IMR-90 (cell line): ENCODE measurements at regions not wholly inside any gene's neighbourhood (a gene's known extent, or its start where the extent isn't known, plus 50 kb on each side); places are given as distances from the start of the nearest gene placed in this dataset.

ENCODE experiments used
- ATAC-seq: fragments of 200-7000 bp; cut with Tn5 transposase; 2 replicates; pipeline ENCODE4 v1.9.1; 2020; ENCODE audit warnings: low read depth, mild to moderate bottlenecking, moderate library complexity
- BruUV-seq: library from RNA; stranded (reverse); fragments of 400-500 nt; replicated peaks from 2 replicates; lab custom pipeline; 2021; lab: Mats Ljungman, UMichigan
- CTCF ChIA-PET: fragments of 300-600 bp; formaldehyde crosslinking; extraction: SDS; loops from one replicate; lab custom pipeline; 2021; ENCODE audit warnings: antibody characterized with exemption; lab: Yijun Ruan, JAX
- POLR2A ChIA-PET: fragments of 300-600 bp; sonication (Branson Sonifier 250); formaldehyde crosslinking; loops from one replicate; lab custom pipeline; 2022; ENCODE audit warnings: antibody characterized with exemption; ENCODE audit not compliant: unreplicated experiment; lab: Charles Lee
- DNase-seq: peaks from one replicate; pipeline ENCODE4 v3.0.0; 2013
- H2AFZ ChIP-seq: replicated peaks from 2 replicates; pipeline ENCODE3; 2013; ENCODE audit warnings: low read length, mild to moderate bottlenecking; ENCODE audit not compliant: poor library complexity
- H2AK5ac ChIP-seq: 2 replicates; pipeline ENCODE4 v1.6.1; 2013; ENCODE audit warnings: low read depth, low read length, inconsistent platforms
- H2AK9ac ChIP-seq: replicated peaks from 2 replicates; pipeline ENCODE3; 2013; ENCODE audit warnings: mild to moderate bottlenecking, low read depth, low read length, moderate library complexity; ENCODE audit not compliant: poor library complexity
- H2BK120ac ChIP-seq: 2 replicates; pipeline ENCODE4 v1.6.1; 2013; ENCODE audit warnings: low read depth, low read length, inconsistent platforms
- H2BK15ac ChIP-seq: 3 replicates; pipeline ENCODE4 v1.6.1; 2013; ENCODE audit warnings: low read depth, low read length, inconsistent platforms
- H2BK20ac ChIP-seq: 2 replicates; pipeline ENCODE4 v1.6.1; 2013; ENCODE audit warnings: low read depth, mild to moderate bottlenecking, inconsistent platforms, low read length, moderate library complexity
- H2BK5ac ChIP-seq: 2 replicates; pipeline ENCODE4 v1.6.1; 2013; ENCODE audit warnings: mild to moderate bottlenecking, low read depth, low read length, inconsistent platforms; ENCODE audit not compliant: poor library complexity, severe bottlenecking
- H3K14ac ChIP-seq: replicated peaks from 2 replicates; pipeline ENCODE4 v1.6.1; 2013; ENCODE audit warnings: low read depth, low read length, inconsistent platforms
- H3K18ac ChIP-seq: 2 replicates; pipeline ENCODE4 v1.6.1; 2013; ENCODE audit warnings: low read depth, low read length, control low read depth
- H3K23ac ChIP-seq: 2 replicates; pipeline ENCODE4 v1.6.1; 2013; ENCODE audit warnings: low read depth, low read length, inconsistent platforms
- H3K27ac ChIP-seq: 2 replicates; pipeline ENCODE4 v1.5.1; 2013; ENCODE audit warnings: mild to moderate bottlenecking, control low read depth, low read length; ENCODE audit not compliant: insufficient read depth
- H3K27me3 ChIP-seq: 2 replicates; pipeline ENCODE4 v1.6.1; 2013; ENCODE audit warnings: low read length; ENCODE audit not compliant: control insufficient read depth, insufficient read depth
- H3K36me3 ChIP-seq: 2 replicates; pipeline ENCODE4 v1.6.1; 2013; ENCODE audit warnings: low read length, mixed read lengths; ENCODE audit not compliant: control insufficient read depth, insufficient read depth
- H3K4ac ChIP-seq: 2 replicates; pipeline ENCODE4 v1.6.1; 2013; ENCODE audit warnings: low read depth, low read length, inconsistent platforms
- H3K4me1 ChIP-seq: 2 replicates; pipeline ENCODE4 v1.6.1; 2013; ENCODE audit warnings: low read length, mixed read lengths; ENCODE audit not compliant: control insufficient read depth, insufficient read depth
- H3K4me2 ChIP-seq: 2 replicates; pipeline ENCODE4 v1.6.1; 2013; ENCODE audit warnings: low read depth, mild to moderate bottlenecking, control low read depth, low read length, moderate library complexity
- H3K4me3 ChIP-seq: 2 replicates; pipeline ENCODE4 v1.5.1; 2013; ENCODE audit warnings: low read depth, mild to moderate bottlenecking, control low read depth, low read length, moderate library complexity; ENCODE audit not compliant: insufficient read depth
- H3K56ac ChIP-seq: 2 replicates; pipeline ENCODE4 v1.6.1; 2013; ENCODE audit warnings: low read length, inconsistent platforms; ENCODE audit not compliant: insufficient read depth; ENCODE audit errors: extremely low read depth
- H3K79me1 ChIP-seq, 2 experiments: 2 replicates each; pipeline ENCODE4 v1.6.1; 2013; ENCODE audit warnings: low read length in 2 of 2, inconsistent platforms in 1 of 2, low read depth in 1 of 2
- H3K9ac ChIP-seq: 2 replicates; pipeline ENCODE4 v1.6.1; 2013; ENCODE audit warnings: low read depth, low read length, control low read depth
- H3K9me1 ChIP-seq: 2 replicates; pipeline ENCODE4 v1.6.1; 2013; ENCODE audit warnings: low read length, inconsistent platforms; ENCODE audit not compliant: insufficient read depth
- H3K9me3 ChIP-seq: 2 replicates; pipeline ENCODE4 v1.6.1; 2013; ENCODE audit warnings: low read length; ENCODE audit not compliant: control insufficient read depth, insufficient read depth
- H4K20me1 ChIP-seq: 2 replicates; pipeline ENCODE4 v1.6.1; 2013; ENCODE audit warnings: low read length, inconsistent platforms; ENCODE audit not compliant: insufficient read depth
- H4K5ac ChIP-seq: 2 replicates; pipeline ENCODE4 v1.6.1; 2013; ENCODE audit warnings: mild to moderate bottlenecking, low read depth, low read length, control low read depth
- H4K8ac ChIP-seq, 2 experiments: 2 replicates each; pipeline ENCODE4 v1.6.1; 2013; ENCODE audit warnings: low read depth in 2 of 2, low read length in 2 of 2, control low read depth in 1 of 2, inconsistent platforms in 1 of 2
- H4K91ac ChIP-seq: 2 replicates; pipeline ENCODE4 v1.6.1; 2013; ENCODE audit warnings: low read depth, low read length, inconsistent platforms; ENCODE audit not compliant: insufficient read depth
- CEBPB ChIP-seq: IDR thresholded peaks from 2 replicates; pipeline ENCODE4 v1.6.1; 2012; ENCODE audit warnings: low read depth, low read length, improper control_type of control experiment
- FOS ChIP-seq: fragments of 150-350 bp; IDR thresholded peaks from 2 replicates; pipeline ENCODE4 v1.6.1; 2016; ENCODE audit warnings: low read depth, low read length
- MAFK ChIP-seq: IDR thresholded peaks from 2 replicates; pipeline ENCODE4 v1.6.1; 2012; ENCODE audit warnings: low read depth, low read length, improper control_type of control experiment
- WGBS, 2 experiments: methylation state at CpG; one replicate each; pipeline versions ENCODE4 v1.1.5 to v1.1.7; 2013; ENCODE audit warnings: missing lambda C conversion rate in 2 of 2; ENCODE audit not compliant: insufficient read length in 1 of 2; ENCODE audit errors: extremely low coverage in 2 of 2; 5-methylcytosine and 5-hydroxymethylcytosine counted together
- dilution Hi-C: fragments of 300-500 bp; cut with HindIII; formaldehyde crosslinking; loops from one replicate; pipeline ENCODE4 v1.14.3; 2018; ENCODE audit warnings: low sequenced_read_pairs; ENCODE audit not compliant: unreplicated experiment
- in situ Hi-C: fragments of 300-500 bp; cut with MboI; formaldehyde crosslinking; loops from 3 replicates; pipeline ENCODE4 v1.14.3; 2019; ENCODE audit warnings: low sequenced_read_pairs, inconsistent platforms, mixed read lengths
- intact Hi-C: fragments of 100-400 bp; cut with micrococcal nuclease; formaldehyde crosslinking; loops from 2 replicates; pipeline ENCODE4 v1.10.0; 2022
- TF ChIP-seq, protein P1 (sequence below): fragments of 150-350 bp; IDR thresholded peaks from 2 replicates; pipeline ENCODE4 v1.6.1; 2016; ENCODE audit warnings: low read depth, mild to moderate bottlenecking, low read length, moderate library complexity, borderline replicate concordance
- TF ChIP-seq, protein P2 (sequence below): conservative IDR thresholded peaks from 2 replicates; pipeline ENCODE4 v1.5.1; 2012; ENCODE audit warnings: mild to moderate bottlenecking, low read depth, low read length, improper control_type of control experiment
- TF ChIP-seq, protein P3 (sequence below): fragments of 150-350 bp; IDR thresholded peaks from 2 replicates; pipeline ENCODE4 v1.6.1; 2017; ENCODE audit warnings: mild to moderate bottlenecking, antibody characterized with exemption, low read length, low read depth

DNA sequence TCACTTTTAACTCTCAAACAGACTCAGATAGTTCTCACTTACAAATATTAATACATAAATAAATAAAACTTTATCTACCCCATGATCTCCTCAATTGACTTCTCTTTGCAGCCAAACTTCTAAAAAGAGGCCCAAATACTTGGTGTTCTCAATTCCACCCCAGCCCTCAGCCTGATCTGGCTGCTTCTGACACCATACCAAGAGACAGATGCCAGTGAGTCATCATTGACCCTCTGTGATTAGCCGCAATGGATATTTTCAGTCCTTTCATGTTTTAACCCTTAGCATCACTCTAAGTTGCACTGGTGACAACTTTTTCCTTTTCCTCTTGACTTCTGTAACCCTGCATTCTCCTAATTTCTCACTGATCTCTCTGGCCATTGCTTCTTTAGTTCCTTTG, 184.1 kb upstream of the ARHGAP20 start:
- H3K27me3 ChIP-seq = no peaks in the 10 kb centered on the region
- peak overlapping the region in 1 of 2 experiments; percentile 23; a peak in 1 of 4 replicates for H4K8ac ChIP-seq
- H2BK15ac ChIP-seq = no peak overlapping the region
- no peak overlapping the region for H3K27ac ChIP-seq
- H3K4me1 ChIP-seq = peaks cover 10% of the 10 kb centered on the region
- H3K4me3 ChIP-seq = no peak overlapping the region
- no TSS peak for BruUV-seq
- H3K9me1 ChIP-seq = peaks cover 2% of the 10 kb centered on the region
- TF ChIP-seq, protein P1, sequence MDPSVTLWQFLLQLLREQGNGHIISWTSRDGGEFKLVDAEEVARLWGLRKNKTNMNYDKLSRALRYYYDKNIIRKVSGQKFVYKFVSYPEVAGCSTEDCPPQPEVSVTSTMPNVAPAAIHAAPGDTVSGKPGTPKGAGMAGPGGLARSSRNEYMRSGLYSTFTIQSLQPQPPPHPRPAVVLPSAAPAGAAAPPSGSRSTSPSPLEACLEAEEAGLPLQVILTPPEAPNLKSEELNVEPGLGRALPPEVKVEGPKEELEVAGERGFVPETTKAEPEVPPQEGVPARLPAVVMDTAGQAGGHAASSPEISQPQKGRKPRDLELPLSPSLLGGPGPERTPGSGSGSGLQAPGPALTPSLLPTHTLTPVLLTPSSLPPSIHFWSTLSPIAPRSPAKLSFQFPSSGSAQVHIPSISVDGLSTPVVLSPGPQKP = no peak
- peak; percentile 19; the same call in 1 of the 2 replicates for TF ChIP-seq CEBPB
- TF ChIP-seq FOS = peak; percentile 88
- TF ChIP-seq, protein P2, sequence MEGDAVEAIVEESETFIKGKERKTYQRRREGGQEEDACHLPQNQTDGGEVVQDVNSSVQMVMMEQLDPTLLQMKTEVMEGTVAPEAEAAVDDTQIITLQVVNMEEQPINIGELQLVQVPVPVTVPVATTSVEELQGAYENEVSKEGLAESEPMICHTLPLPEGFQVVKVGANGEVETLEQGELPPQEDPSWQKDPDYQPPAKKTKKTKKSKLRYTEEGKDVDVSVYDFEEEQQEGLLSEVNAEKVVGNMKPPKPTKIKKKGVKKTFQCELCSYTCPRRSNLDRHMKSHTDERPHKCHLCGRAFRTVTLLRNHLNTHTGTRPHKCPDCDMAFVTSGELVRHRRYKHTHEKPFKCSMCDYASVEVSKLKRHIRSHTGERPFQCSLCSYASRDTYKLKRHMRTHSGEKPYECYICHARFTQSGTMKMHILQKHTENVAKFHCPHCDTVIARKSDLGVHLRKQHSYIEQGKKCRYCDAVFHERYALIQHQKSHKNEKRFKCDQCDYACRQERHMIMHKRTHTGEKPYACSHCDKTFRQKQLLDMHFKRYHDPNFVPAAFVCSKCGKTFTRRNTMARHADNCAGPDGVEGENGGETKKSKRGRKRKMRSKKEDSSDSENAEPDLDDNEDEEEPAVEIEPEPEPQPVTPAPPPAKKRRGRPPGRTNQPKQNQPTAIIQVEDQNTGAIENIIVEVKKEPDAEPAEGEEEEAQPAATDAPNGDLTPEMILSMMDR = no peak
- TF ChIP-seq, protein P3, sequence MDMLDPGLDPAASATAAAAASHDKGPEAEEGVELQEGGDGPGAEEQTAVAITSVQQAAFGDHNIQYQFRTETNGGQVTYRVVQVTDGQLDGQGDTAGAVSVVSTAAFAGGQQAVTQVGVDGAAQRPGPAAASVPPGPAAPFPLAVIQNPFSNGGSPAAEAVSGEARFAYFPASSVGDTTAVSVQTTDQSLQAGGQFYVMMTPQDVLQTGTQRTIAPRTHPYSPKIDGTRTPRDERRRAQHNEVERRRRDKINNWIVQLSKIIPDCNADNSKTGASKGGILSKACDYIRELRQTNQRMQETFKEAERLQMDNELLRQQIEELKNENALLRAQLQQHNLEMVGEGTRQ = no peak
- no peak for TF ChIP-seq MAFK
- no peaks in the 10 kb centered on the region for H3K9me3 ChIP-seq
- H2BK5ac ChIP-seq = peak overlapping the region; percentile 43
- no peak overlapping the region for H4K91ac ChIP-seq
- intact Hi-C loops = no loop called here
- in situ Hi-C loops = no loop called here
- H4K20me1 ChIP-seq = no peaks in the 10 kb centered on the region
- dilution Hi-C loops = no loop called here
- WGBS, 2 experiments = 0% methylated on average over 1 of the region's 1 CpG; no CpG with 5 or more reads in 1 of the 2 experiments
- no peak overlapping the region for H3K56ac ChIP-seq
- H3K14ac ChIP-seq = no peak overlapping the region
- CTCF ChIA-PET = no interaction called here
- no peak overlapping the region for H3K23ac ChIP-seq
- POLR2A ChIA-PET = no interaction called here
- peak overlapping the region; percentile 54 for H3K18ac ChIP-seq
- peak; percentile 77 for ATAC-seq
- H3K9ac ChIP-seq = no peak overlapping the region
- H2BK20ac ChIP-seq = peak overlapping the region; percentile 55; the same call in 1 of the 2 replicates
- H3K4me2 ChIP-seq = no peak overlapping the region; the same call in 1 of the 2 replicates
- H3K36me3 ChIP-seq = no peaks in the 10 kb centered on the region
- no peak overlapping the region; the same call in 1 of the 2 replicates for H4K5ac ChIP-seq
- no peaks in the 10 kb centered on the region for H3K79me1 ChIP-seq
- H2AK9ac ChIP-seq = no peak overlapping the region
- peak; percentile 86 for DNase-seq
- peak overlapping the region; percentile 65; the same call in 1 of the 2 replicates for H2BK120ac ChIP-seq
- peak overlapping the region; percentile 13; the same call in 1 of the 2 replicates for H2AK5ac ChIP-seq
- no peak overlapping the region for H2AFZ ChIP-seq
- H3K4ac ChIP-seq = no peak overlapping the region
